SU-DHL-6 (cell line): ENCODE measurements at regions not wholly inside any gene's neighbourhood (a gene's known extent, or its start where the extent isn't known, plus 50 kb on each side); places are given as distances from the start of the nearest gene placed in this dataset.
"Not testable (repeated sequence)": the region's sequence is repeated elsewhere in the genome, so short reads cannot be mapped to it uniquely, and the experiment has no call there.

Experiments
- EZH2phosphoT487 ChIP-seq: fragments of 200-600 bp; sonication (generic), shearing (Covaris generic); conservative IDR thresholded peaks from 2 replicates; pipeline ENCODE4 v1.6.1; 2018; ENCODE audit warnings: mild to moderate bottlenecking, antibody characterized with exemption, low read length, moderate library complexity, mixed read lengths
- TF ChIP-seq, protein P1 (sequence below): fragments of 200-600 bp; sonication (generic); IDR thresholded peaks from one replicate; pipeline ENCODE4 v1.5.1; 2017; ENCODE audit warnings: antibody characterized with exemption, mild to moderate bottlenecking, low read length, moderate library complexity; ENCODE audit not compliant: insufficient read depth, poor library complexity, severe bottlenecking

GRCh38 chr14:105614987-105615386, 88.6 kb downstream of the TMEM121 start:
- TF ChIP-seq, protein P1, sequence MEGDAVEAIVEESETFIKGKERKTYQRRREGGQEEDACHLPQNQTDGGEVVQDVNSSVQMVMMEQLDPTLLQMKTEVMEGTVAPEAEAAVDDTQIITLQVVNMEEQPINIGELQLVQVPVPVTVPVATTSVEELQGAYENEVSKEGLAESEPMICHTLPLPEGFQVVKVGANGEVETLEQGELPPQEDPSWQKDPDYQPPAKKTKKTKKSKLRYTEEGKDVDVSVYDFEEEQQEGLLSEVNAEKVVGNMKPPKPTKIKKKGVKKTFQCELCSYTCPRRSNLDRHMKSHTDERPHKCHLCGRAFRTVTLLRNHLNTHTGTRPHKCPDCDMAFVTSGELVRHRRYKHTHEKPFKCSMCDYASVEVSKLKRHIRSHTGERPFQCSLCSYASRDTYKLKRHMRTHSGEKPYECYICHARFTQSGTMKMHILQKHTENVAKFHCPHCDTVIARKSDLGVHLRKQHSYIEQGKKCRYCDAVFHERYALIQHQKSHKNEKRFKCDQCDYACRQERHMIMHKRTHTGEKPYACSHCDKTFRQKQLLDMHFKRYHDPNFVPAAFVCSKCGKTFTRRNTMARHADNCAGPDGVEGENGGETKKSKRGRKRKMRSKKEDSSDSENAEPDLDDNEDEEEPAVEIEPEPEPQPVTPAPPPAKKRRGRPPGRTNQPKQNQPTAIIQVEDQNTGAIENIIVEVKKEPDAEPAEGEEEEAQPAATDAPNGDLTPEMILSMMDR = not testable (repeated sequence)
- TF ChIP-seq EZH2phosphoT487 = not testable (repeated sequence)
